GM18873 (cell line): ENCODE measurements at regions not wholly inside any gene's neighbourhood (a gene's known extent, or its start where the extent isn't known, plus 50 kb on each side); places are given as distances from the start of the nearest gene placed in this dataset.

Source experiments
- ATAC-seq: cut with Tn5 transposase; IDR thresholded peaks from one replicate; pipeline ENCODE4 v1.9.1; 2021; ENCODE audit warnings: mild to moderate bottlenecking, moderate library complexity, moderate number of reproducible peaks; ENCODE audit not compliant: unreplicated experiment, low FRiP score

GRCh38 chr18:30381826-30382225 lies 660.7 kb downstream of the DSC3 start:
- no peak for ATAC-seq

DNA sequence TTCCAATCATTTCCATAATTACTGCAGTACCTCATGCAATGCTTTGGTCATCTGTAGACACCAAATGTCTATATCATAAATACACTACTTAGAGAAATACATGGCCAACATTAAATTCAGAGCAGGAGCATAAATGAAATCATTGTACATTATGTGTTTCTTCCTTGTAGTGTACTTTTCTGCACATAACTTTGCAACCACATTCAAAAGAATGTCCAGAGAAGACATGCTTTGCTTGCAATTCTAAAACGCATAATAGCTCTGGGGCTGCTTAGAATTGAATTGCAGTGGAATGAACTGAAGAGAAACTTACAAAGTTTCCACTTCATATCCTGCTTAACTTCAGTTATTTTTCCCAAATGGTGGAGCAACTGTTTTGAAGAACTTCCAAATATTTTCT lies 664.4 kb downstream of the DSC3 start:
- ATAC-seq, result no peak

DNA sequence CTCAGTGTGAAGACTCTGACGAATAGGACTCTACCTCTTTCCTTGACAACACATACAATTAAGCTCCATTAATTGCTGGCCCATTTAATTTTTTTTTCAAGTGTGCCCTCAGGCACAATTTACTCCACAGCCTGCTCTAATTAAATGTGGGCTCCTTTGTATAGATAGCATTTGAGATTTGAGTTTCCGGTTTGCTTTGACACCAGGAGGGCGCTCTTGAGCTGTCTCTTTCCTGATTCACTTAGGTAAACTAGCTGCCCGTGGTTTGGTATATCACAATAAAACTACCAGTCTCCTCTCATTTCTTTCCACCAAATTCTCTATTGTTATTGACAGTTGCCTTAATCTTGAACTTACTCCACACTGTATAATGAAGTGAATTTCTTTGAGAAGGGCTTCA lies 666.0 kb downstream of the DSC3 start:
- ATAC-seq, result no peak

DNA sequence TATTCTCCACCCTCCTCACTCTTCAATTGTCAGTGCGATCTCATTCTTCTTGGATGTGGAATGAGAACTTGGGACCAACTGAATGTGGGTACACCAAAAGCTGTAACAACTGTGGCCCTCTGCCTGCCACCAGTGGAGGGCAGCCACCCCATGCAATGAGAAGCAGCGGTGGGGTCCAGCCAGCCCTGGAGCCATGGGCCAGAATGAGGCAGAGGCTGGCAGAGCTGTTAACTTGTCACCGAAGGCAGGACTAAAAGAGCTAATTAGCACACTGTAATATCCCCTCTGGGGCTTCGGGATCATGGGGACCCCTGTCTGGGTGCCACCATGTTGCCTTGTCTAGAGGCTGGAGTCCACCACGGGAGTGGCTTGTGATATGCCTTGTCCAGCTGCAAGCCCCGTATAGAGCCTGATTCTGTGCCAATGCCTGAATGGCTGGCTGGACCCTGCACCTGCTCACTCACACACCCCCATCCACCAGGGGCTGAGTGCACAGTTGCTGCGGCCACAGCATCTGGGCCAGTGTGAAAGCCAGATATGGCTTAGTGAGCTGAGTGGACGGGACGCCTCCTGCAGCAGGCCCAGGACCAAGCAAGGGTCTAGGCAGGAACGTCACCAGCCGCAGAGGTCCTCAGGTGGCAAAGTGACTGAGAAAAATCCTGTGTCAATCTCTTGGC lies 680.5 kb downstream of the DSC3 start:
- no peak for ATAC-seq

- ATAC-seq, result no peak
These were observed 683.0 kb downstream of the DSC3 start for GRCh38 chr18:30359521-30359920.

DNA sequence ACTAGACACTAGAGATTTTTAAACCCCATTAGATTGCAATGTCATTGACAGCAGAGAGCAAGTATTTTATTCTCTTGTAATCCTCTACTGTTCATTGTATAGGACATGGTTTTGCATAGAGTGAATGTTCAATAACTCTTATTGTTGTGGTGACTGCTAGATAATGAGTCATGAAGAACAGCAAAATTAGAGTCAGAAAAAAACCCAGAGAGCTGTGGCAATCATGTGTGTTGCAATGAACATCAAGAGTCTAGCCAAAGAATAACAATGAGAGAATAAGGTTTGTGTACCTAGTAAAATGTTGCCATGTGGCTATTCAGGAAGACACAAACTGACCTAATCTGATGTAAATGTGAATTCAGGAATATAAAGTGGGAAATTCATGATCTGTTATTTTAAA lies 684.0 kb downstream of the DSC3 start:
- ATAC-seq, result no peak

- ATAC-seq, result no peak
These were observed 689.9 kb downstream of the DSC3 start for GRCh38 chr18:30352551-30353168.

DNA sequence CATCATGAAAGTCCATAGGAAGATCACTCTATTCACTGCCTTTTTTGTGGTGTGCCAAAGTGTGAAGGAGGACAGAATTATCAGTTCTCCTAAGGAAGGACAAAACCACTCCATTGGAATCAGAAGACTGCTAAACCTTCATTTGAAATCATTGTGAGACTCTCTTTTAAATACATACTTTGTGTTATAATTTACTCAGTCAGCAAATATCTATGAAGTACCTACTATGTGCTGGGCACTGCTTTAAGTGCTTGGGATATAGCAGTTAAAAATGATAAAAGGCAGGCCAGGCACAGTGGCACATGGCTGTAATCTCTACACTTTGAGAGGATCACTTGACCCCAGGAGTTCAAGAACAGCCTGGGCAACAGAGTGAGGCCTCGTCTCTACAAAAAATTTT lies 692.3 kb downstream of the DSC3 start:
- ATAC-seq, result no peak

DNA sequence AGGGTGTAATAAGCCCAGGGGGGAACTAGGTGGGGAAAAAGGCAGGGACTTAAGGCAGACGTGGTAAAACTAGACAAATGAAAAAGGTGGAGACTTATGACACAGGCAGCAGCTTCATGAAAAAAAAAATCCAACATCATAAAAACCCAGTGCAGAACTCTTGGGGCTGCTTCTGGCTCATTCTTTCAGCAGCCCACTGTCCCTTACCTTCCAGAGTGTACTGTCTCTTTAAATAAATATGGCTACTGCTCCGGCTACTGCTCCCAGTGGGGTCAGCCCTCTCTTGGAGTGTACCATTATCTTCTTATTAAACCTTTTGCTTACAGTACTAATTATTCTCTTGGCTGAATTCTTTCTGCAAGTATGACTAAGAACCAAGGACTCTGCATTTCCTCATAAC lies 699.5 kb downstream of the DSC3 start:
- ATAC-seq, result no peak

DNA sequence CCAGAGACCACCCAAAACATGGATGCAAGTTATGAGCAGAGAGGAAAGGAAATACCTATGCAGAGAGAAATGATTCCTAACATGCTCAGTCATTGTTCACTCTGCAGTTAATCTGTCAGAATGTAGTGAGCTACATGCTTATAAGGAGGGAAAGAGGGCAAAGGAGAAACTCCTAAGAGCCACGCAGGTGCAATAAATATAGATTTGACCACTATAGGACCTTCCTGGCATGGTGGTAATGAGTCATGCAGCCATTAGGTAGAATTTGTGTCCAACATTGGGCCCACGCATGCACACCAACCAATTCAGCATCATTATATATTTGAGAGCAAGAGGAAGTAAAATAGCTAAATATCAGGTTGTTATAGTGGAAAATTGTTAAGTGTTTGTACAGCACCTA lies 699.9 kb downstream of the DSC3 start:
- ATAC-seq, result no peak

DNA sequence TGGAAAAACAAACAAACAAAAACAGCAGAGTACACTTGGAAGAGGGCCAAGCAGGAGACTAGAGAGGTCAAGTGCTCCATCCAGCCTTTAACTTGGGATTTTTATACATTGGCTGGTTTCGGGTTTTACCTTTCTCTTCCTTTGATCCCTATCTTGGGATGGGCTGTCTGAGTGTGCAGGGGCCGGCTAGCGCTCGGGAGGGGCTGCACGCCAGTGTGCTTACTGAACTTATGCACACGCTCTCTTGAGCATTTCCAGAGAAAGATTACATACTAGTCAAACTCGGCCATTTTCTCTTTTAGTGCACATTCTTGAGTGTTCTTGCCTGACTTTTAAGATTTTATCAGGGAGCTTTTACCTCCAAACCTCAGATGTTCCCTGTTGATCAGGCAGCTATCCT lies 707.8 kb downstream of the DSC3 start:
- ATAC-seq, result no peak

GRCh38 chr18:30333310-30333709 lies 709.2 kb downstream of the DSC3 start:
- no peak for ATAC-seq

GRCh38 chr18:30328839-30329238 lies 713.7 kb downstream of the DSC3 start:
- ATAC-seq, result no peak

GRCh38 chr18:30302181-30302580 lies 740.4 kb downstream of the DSC3 start:
- ATAC-seq, result no peak

DNA sequence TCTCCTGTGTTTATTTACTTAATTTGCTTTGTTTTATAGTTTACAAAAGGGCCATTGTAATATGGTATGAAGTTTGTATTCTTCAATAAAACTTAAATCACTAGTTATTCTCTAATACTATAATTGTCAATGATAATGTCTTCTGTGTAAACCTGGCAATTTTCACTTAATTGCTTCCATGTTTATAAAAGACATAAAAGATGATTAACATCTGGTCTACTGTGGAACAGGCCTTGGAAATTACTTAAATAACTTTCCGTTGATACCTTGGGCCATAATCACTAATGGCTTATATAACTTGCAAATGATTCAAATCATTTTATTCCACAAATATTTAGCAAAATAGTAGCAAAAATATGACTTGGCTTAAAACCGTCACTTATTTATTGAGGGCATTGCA lies 743.8 kb downstream of the DSC3 start:
- no peak for ATAC-seq

GRCh38 chr18:30288662-30289414 lies 753.7 kb downstream of the DSC3 start:
- ATAC-seq, result no peak

DNA sequence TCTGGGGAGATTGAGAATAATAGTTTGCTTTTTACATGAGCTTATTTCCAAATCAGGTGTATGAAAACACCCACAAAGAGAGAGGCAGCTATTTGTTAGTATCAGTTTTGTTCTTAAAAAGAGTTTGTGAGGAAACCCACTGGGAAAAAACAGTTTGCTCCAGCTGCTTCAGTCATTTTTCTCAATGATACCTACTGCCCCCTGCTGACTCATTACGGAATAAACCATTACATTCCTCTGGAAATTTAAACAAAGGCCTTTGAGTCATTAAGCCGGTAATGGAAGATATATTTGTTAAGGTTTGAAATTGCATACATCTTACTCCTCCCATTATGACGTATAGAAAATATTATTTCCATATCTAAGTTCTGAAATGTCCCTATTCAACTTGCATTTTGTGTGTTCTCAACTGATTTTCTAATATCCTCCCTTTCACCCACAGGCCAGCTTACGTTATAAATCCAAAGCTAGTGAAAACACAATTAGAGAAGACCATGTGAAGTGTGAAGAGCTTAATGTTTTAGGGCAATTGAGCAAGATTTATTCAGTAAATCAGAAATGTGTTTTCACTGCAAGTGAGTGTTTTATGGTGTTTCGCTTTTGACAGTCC lies 761.6 kb downstream of the DSC3 start:
- no peak for ATAC-seq

DNA sequence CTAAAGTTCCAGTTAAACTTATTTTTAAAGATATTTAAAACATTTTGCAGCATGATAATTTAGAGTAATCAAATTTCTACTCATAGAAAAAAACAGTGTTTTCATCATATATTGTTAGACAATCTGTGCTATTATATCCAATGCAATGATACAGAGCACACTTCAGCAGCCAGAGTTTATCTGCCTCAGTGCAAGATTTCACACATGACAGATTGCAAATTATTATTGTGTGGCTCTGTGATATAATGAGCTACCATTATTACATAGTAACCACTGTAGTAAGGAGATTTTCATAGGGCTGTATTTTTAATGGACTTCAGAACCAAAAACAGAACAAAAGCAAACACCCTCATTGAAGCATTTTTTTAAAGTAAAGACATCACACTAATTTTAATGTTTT lies 762.4 kb downstream of the DSC3 start:
- no peak for ATAC-seq

- no peak for ATAC-seq
These were observed 764.9 kb downstream of the DSC3 start for GRCh38 chr18:30277676-30278075.

DNA sequence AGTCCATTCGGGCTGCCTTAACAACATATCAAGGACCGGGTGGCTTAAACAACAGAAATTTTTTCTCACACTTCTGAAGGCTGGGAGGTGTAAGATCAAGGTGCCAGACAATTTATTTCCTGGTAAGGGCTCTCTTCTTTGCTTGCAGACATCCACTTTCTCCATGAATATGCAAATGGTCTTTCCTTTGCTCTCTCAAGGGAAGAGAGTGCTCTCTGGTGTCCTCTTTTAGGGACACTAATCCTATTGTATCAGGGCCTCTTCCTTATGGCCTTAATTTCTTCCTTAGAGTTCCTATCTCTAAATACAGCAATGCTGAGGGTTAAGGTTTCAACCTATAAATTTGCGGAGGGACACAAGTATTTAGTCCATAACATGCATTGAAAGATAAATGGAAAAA lies 770.8 kb downstream of the DSC3 start:
- ATAC-seq, result no peak

DNA sequence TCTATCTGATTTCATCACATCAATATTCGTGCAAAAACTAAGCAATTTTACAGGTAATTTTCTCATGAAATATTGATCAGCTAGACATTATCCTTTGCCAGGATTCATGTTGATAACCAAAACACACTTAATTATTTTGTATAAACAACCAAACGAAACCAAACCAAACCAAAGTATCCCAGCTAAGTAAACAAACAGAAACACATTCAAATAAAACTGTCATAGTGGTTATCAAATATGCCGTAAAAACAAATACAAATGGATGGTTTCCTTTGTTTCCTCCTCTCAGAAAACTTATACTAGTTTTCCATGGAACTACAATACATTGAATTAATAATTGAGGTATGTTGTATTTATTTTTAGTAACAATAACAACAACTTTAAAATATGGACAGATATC lies 777.4 kb downstream of the DSC3 start:
- no peak for ATAC-seq
